Hepatocyte (in vitro differentiated cells): ENCODE measurements at regions not wholly inside any gene's neighbourhood (a gene's known extent, or its start where the extent isn't known, plus 50 kb on each side); places are given as distances from the start of the nearest gene placed in this dataset.

Experiments used
- DNase-seq: peaks from one replicate; pipeline ENCODE4 v3.0.0-alpha.2; 2016; ENCODE audit warnings: low spot score
- H2AFZ ChIP-seq: fragments of 200-600 bp; sonication (generic); 2 replicates; pipeline ENCODE4 v1.6.0; 2016; ENCODE audit warnings: antibody characterized with exemption, mild to moderate bottlenecking
- H3K27ac ChIP-seq: fragments of 200-600 bp; sonication (generic); 2 replicates; pipeline ENCODE4 v1.5.1; 2016; ENCODE audit warnings: mild to moderate bottlenecking
- H3K27me3 ChIP-seq: fragments of 200-600 bp; sonication (generic); 2 replicates; pipeline ENCODE4 v1.6.1; 2016
- H3K36me3 ChIP-seq: fragments of 200-600 bp; sonication (generic); replicated peaks from 2 replicates; pipeline ENCODE4 v1.5.1; 2016; ENCODE audit warnings: low read depth; ENCODE audit not compliant: insufficient read depth
- H3K4me1 ChIP-seq: fragments of 200-600 bp; sonication (generic); 2 replicates; pipeline ENCODE4 v1.5.1; 2016; ENCODE audit warnings: mild to moderate bottlenecking, moderate library complexity; ENCODE audit not compliant: insufficient read depth
- H3K4me2 ChIP-seq: fragments of 200-600 bp; sonication (generic); 2 replicates; pipeline ENCODE4 v1.6.0; 2016
- H3K4me3 ChIP-seq: fragments of 200-600 bp; sonication (generic); 2 replicates; pipeline ENCODE4 v1.5.1; 2016; ENCODE audit warnings: mild to moderate bottlenecking
- H3K79me2 ChIP-seq: fragments of 200-600 bp; sonication (generic); 2 replicates; pipeline ENCODE4 v1.6.0; 2017; ENCODE audit warnings: mild to moderate bottlenecking
- H3K9me2 ChIP-seq: fragments of 200-600 bp; sonication (generic); replicated peaks from 2 replicates; pipeline ENCODE4 v1.6.0; 2017; ENCODE audit warnings: mild to moderate bottlenecking; ENCODE audit not compliant: insufficient read depth
- H3K9me3 ChIP-seq: fragments of 200-600 bp; sonication (generic); 2 replicates; pipeline ENCODE4 v1.5.1; 2016; ENCODE audit warnings: low read depth, mild to moderate bottlenecking
- H4K20me1 ChIP-seq: fragments of 200-600 bp; sonication (generic); 2 replicates; pipeline ENCODE4 v1.6.0; 2016; ENCODE audit warnings: mild to moderate bottlenecking; ENCODE audit not compliant: insufficient read depth, poor library complexity, severe bottlenecking
- EZH2 ChIP-seq: fragments of 200-600 bp; sonication (generic); IDR thresholded peaks from 2 replicates; pipeline ENCODE4 v1.6.1; 2016; ENCODE audit warnings: antibody characterized with exemption, mild to moderate bottlenecking, borderline replicate concordance
- EZH2phosphoT487 ChIP-seq: fragments of 200-600 bp; sonication (generic); IDR thresholded peaks from one replicate; pipeline ENCODE4 v1.6.1; 2018; ENCODE audit warnings: antibody characterized with exemption, mild to moderate bottlenecking, low read depth, moderate library complexity; ENCODE audit not compliant: unreplicated experiment, severe bottlenecking
- WGBS: methylation state at CpG from one replicate; pipeline ENCODE4 v1.1.6; 2016; ENCODE audit warnings: low lambda C conversion rate; ENCODE audit errors: missing lambda C conversion rate; 5-methylcytosine and 5-hydroxymethylcytosine counted together
- TF ChIP-seq, protein P1 (sequence below): fragments of 200-600 bp; sonication (generic); IDR thresholded peaks from 2 replicates; pipeline ENCODE4 v1.5.1; 2016; ENCODE audit warnings: antibody characterized with exemption, mild to moderate bottlenecking; ENCODE audit not compliant: poor library complexity

DNA sequence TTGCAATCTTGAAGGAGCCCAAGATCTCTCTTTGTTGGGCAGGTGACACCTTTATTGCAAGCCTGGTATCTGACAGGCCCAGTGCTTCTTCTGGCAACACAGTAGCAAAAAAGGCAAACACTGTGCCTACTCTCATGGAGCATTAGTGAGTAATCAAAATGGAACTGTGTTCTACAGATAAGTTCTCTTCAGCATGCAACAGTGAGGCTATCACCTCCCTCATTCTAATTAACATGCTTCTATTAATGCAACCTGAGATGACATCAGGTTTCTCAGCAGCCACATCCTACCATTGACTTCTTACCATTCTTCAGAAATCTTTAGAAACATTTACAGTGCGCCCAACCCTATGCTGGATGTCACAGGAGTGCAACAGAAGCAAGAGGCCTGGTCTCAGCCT is 77.9 kb upstream of the KCNMA1 start:
- H3K36me3 ChIP-seq, result no peaks in the 10 kb centered on the region
- H3K79me2 ChIP-seq, result no peaks in the 10 kb centered on the region
- no peaks in the 10 kb centered on the region for H3K9me3 ChIP-seq
- H3K27me3 ChIP-seq, result peaks cover 3% of the 10 kb centered on the region
- TF ChIP-seq, protein P1, sequence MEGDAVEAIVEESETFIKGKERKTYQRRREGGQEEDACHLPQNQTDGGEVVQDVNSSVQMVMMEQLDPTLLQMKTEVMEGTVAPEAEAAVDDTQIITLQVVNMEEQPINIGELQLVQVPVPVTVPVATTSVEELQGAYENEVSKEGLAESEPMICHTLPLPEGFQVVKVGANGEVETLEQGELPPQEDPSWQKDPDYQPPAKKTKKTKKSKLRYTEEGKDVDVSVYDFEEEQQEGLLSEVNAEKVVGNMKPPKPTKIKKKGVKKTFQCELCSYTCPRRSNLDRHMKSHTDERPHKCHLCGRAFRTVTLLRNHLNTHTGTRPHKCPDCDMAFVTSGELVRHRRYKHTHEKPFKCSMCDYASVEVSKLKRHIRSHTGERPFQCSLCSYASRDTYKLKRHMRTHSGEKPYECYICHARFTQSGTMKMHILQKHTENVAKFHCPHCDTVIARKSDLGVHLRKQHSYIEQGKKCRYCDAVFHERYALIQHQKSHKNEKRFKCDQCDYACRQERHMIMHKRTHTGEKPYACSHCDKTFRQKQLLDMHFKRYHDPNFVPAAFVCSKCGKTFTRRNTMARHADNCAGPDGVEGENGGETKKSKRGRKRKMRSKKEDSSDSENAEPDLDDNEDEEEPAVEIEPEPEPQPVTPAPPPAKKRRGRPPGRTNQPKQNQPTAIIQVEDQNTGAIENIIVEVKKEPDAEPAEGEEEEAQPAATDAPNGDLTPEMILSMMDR, result no peak
- no peaks in the 10 kb centered on the region for H4K20me1 ChIP-seq
- no peak overlapping the region for H2AFZ ChIP-seq
- H3K27ac ChIP-seq, result no peak overlapping the region
- no peak for DNase-seq
- no peak overlapping the region for H3K4me3 ChIP-seq
- H3K4me2 ChIP-seq, result no peak overlapping the region
- 85% methylated on average over 1 of the region's 1 CpG for WGBS
- no peaks in the 10 kb centered on the region for H3K9me2 ChIP-seq
- peaks cover 3% of the 10 kb centered on the region for H3K4me1 ChIP-seq

DNA sequence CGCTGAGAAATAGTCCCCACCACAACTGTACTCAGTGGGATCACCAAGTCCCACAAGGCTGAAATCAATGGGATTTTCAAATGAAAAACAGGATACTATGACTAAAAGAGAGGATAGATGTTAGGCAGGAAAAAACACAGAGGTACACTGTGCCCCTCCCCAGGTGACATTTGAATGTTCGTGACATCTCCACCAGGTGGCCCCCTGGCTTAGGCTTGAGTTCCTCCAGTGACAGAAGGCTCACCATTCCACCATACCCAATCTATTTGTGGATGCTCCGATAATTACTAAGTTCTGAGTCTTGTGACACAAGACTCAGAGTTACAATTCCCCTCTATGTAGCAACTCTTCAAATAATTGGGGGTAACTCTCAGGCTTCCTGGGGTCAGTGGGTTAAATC is 77.5 kb upstream of the KCNMA1 start:
- no peak for DNase-seq
- Histone ChIP-seq H3K9me2 (no peaks in the 10 kb centered on the region), H3K9me3 (no peaks in the 10 kb centered on the region), H3K27me3 (peaks cover 7% of the 10 kb centered on the region), H3K4me1 (peaks cover 3% of the 10 kb centered on the region), H3K27ac (no peak overlapping the region), H3K79me2 (no peaks in the 10 kb centered on the region), H3K36me3 (no peaks in the 10 kb centered on the region), H4K20me1 (no peaks in the 10 kb centered on the region), H2AFZ (no peak overlapping the region), H3K4me2 (no peak overlapping the region), H3K4me3 (no peak overlapping the region)
- WGBS, result 79% methylated on average over 3 of the region's 3 CpGs
- TF ChIP-seq, protein P1, result peak; percentile 23
- no peak for TF ChIP-seq EZH2

DNA sequence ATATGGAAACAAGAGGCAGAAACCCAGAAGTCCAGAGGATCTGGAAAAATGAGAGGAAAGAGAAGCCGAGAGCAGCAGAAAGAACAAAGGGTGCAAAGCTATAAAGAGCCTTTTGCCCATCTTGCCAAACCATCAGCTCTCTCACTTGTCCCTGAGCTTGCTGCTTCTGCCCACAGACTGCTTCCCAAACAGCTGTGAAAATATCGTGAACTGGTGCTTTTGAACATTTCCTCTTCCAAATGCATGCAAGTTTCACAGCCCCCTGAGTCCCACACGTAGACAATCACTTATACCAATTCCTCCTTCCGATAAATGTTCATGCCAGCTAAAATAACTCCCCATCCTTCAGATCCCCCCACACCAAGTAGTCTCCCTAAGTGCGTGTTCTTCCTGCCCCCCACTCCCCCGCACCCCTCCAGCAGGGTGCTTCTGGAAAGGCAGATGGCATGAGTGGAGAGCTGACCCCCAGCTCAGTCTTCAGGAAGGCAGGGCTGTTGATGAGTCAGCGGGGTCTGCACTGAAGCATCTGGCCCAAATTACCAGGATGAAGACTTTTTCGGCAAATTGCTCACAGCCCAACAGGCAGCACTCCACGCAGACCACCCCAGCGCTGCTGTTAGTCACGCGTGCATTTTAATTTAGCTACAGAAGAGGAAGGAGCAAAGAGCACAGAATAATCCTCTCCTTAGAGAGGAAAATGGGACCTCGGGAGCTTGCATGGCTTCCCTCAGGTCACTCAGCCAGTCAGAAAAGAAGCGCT is 76.1 kb upstream of the KCNMA1 start:
- TF ChIP-seq, protein P1, result no peak
- TF ChIP-seq EZH2 (no peak), EZH2phosphoT487 (no peak)
- H3K9me2 ChIP-seq, result no peaks in the 10 kb centered on the region
- H3K4me1 ChIP-seq, result peaks cover 3% of the 10 kb centered on the region
- no peak overlapping the region for H3K4me2 ChIP-seq
- H3K27me3 ChIP-seq, result peaks cover 7% of the 10 kb centered on the region
- no peak overlapping the region for H3K4me3 ChIP-seq
- DNase-seq, result no peak
- H3K27ac ChIP-seq, result no peak overlapping the region
- H3K9me3 ChIP-seq, result no peaks in the 10 kb centered on the region
- H2AFZ ChIP-seq, result no peak overlapping the region
- no peaks in the 10 kb centered on the region for H4K20me1 ChIP-seq
- H3K79me2 ChIP-seq, result no peaks in the 10 kb centered on the region
- no peaks in the 10 kb centered on the region for H3K36me3 ChIP-seq
- WGBS, result 54% methylated on average over 14 of the region's 14 CpGs

DNA sequence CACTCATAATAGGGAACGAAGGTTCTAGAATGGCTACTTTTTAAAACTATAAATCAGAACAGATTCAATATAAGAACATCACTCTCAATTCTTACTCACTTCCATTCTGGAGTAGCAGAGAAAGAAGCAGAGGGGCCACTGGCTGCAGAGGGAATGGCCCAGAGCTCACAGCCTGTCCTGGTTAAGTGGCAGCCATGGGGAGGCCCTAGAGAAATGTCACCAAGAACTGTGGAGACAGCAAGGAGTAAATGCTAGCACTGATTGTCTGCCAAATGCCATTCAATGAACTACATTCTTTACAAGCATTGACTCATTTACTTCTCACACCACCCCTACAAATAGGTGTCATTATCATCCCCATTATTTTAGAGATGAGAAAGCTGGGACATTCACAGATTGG is 74.6 kb upstream of the KCNMA1 start:
- Histone ChIP-seq H2AFZ (no peak overlapping the region), H3K27me3 (peaks cover 7% of the 10 kb centered on the region), H4K20me1 (no peaks in the 10 kb centered on the region), H3K4me1 (peaks cover 3% of the 10 kb centered on the region), H3K9me2 (no peaks in the 10 kb centered on the region), H3K9me3 (no peaks in the 10 kb centered on the region), H3K79me2 (no peaks in the 10 kb centered on the region), H3K36me3 (no peaks in the 10 kb centered on the region), H3K27ac (no peak overlapping the region), H3K4me2 (no peak overlapping the region), H3K4me3 (no peak overlapping the region)
- 100% methylated on average over 1 of the region's 1 CpG for WGBS
- TF ChIP-seq EZH2, result no peak
- no peak for TF ChIP-seq EZH2phosphoT487
- TF ChIP-seq, protein P1, result no peak
- no peak for DNase-seq
